Hematopoietic multipotent progenitor cell treated with erythropoietin and hydrocortisone succinate and interleukin-3 and kit ligand, for 15 days (in vitro differentiated cells): ENCODE measurements at regions not wholly inside any gene's neighbourhood (a gene's known extent, or its start where the extent isn't known, plus 50 kb on each side); places are given as distances from the start of the nearest gene placed in this dataset.

Experiments
- DNase-seq: peaks from one replicate; pipeline ENCODE4 v3.0.0-alpha.2; 2015; ENCODE audit warnings: low spot score

DNA sequence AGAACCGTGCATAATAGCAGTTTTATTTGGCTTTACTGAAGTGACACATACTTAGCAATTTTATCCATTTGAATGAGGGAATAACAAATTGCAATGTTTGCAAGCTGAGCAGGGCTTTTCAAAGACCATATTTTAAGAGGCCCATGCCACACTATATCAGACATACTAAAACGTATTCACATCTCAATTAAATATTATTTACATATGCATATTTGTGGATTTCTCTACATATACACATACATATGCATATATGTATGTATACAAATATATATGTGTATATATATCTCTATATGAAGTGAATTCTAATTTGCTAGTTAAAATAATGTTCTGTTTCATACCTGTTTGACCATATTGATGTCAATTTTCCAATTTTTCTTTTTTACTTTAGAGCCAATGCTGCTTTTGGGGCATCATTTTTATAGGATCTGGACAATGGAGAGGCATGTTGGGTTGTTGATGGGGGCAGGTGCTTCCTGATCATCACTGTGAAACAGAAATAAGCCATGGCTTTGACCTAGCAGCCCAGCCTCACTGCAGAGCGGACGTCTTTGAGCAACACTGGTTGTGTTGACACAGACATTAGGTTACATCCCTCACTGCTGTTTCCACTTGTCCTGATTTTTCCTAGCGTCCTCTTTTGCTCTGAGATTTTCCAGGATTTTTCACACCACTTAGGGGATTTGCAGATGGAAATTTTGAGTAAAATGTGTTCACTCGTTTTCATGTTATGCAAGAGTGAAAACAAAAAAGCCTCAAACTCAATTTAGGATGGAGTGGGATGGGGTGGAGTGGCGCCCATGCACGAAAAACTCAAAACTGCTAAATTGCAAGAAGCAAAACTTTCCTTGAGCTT is 56.9 kb downstream of the RDH14 start:
- DNase-seq, result no peak

- DNase-seq, result no peak
Observed at GRCh38 chr2:18502142-18502541, 58.3 kb downstream of the RDH14 start.

- DNase-seq, result no peak
Observed at GRCh38 chr2:18501729-18502128, 58.7 kb downstream of the RDH14 start.

DNA sequence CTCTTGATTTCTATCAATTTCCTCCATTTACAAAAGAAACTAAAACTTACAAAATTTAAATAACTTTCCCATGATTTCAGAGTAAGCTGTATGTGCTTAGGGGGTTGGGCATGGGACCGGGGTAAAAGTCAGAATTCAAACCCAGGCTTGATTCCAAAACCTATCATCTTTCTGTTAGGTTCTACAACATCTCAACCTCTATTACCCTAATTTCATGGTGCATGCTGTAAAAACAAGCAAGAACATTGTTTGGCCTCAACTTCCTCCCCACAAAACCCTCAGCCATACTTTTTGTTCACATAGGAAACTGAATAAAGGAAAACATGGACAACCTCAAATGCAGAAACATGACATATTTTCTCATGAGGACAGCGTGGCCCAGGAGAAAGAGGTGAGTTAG is 59.3 kb downstream of the RDH14 start:
- no peak for DNase-seq

- no peak for DNase-seq
Observed at GRCh38 chr2:18500333-18500732, 60.1 kb downstream of the RDH14 start.

DNA sequence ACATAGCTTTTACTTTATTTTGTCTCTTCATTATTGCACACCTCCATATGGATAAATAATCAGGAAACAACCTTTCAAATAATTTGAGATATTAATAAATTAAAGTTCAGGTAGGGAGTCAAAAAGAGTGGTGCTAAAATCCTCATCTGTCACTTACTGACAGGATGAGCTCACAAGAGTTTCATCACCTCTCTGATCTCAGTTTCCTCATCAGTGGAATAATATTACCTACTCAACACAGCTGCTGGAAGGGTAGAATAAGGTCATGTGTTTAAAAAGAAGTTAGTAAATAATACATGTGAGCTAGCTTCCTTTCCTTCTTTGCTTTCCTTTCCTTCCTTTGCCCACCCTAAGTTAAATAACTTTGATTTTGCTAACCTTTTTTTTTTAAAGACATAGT is 61.9 kb downstream of the RDH14 start:
- DNase-seq, result no peak

GRCh38 chr2:18496516-18496915 is 63.9 kb downstream of the RDH14 start:
- no peak for DNase-seq

GRCh38 chr2:18495058-18495457 is 65.4 kb downstream of the RDH14 start:
- no peak for DNase-seq

DNA sequence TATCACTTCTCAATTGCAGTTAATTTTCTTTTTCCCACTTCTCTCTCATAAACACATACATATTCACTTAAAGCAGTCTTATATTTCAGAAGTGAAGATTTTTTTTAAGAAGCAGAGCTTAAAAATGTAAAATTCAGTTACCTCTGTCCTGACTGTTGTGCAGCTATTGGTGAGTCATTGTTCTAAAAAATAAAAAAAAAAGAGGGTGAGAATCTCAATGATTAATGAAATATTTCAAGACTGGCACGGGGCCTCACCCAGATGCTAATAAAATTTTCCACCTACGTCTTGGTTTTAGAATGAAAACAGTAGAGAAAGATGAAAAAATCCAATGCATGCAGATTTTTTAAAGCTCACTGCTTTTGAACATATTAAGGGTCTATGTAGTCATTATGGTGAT is 67.7 kb downstream of the RDH14 start:
- no peak for DNase-seq

GRCh38 chr2:18491577-18491976 is 68.9 kb downstream of the RDH14 start:
- no peak for DNase-seq

DNA sequence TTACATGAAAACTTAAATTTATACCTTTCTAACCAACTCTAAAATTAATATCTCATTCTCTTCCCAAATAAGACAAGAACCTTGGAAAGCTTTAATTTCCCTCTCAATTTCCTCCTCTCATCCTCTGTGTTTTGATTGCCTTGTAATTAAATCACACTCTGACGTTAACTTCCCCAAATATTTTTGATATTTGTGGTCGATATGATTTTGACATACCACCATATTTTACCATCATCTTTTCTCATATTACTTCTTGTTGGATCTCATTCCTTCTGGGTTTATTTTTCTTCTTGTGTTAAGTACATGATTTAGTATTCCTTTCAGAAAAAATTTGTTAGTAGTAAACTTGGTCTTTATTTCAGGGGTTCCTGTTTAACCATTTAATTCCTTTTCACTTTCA is 69.6 kb downstream of the RDH14 start:
- DNase-seq, result no peak

- DNase-seq, result no peak
Observed at GRCh38 chr2:18487106-18487913, 73.1 kb downstream of the RDH14 start.

GRCh38 chr2:18484625-18485024 is 75.8 kb downstream of the RDH14 start:
- no peak for DNase-seq

- no peak for DNase-seq
Observed at GRCh38 chr2:18483896-18484295, 76.6 kb downstream of the RDH14 start.

GRCh38 chr2:18482666-18483065 is 77.8 kb downstream of the RDH14 start:
- DNase-seq, result no peak

DNA sequence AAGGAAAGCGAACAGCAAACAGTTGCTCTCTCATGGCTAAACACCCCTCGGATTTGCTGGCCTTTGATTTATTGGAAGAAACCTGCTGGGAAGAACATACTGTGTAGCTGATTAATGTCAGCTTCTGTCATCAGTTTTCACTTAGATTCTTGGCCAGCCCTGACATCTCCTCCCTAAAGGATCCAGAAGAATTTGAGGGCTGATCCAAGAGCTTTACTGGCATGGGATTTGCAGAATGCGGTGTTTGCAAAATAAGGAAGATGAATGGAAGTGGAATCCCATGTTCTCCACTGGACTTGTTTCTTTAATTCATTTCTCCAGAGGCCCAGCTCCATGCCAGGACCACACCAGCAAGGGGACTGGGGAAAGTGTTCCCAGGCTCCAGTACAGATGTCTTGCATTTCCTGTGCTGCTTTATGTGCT is 80.5 kb downstream of the RDH14 start:
- DNase-seq, result no peak

DNA sequence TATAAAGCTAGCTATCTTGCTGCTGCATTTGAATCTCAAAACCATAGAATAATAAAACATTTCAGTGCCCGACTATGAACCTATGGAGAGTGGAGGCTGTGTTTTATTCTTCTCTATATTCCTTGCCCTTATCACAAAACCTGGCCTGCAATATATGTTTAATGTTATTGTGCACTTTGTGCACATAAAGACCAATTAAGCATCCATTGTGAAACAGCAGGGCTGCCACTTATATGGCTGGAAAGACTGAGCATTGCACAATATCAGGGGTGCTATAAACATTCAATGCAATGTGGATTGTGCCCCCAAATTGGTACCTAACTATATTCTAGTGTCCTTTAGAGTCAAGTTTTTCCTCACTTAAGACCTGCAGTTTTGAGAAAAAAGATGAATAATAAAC is 83.2 kb downstream of the RDH14 start:
- no peak for DNase-seq

- no peak for DNase-seq
Observed at GRCh38 chr2:18476484-18476883, 84.0 kb downstream of the RDH14 start.

GRCh38 chr2:18475884-18476283 is 84.6 kb downstream of the RDH14 start:
- DNase-seq, result no peak

DNA sequence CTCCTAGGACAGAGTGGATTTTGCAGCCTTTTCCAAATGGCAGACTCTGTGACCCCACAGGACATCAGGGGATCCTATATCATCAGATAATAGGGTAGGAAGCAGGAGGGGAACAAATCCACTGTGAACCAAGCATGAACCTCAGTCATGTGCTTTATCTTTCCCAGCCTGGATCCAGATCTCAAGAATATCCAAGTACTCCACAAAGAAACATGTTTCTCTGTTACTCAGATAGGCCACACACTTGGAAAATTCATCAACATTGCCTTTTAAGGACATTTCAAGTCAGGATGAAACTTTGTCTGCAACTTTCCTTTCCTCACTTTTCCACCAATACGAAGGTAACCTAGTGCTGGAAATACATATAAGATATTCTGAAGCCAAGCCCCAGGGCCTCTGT is 85.8 kb downstream of the RDH14 start:
- no peak for DNase-seq

GRCh38 chr2:18473241-18474181 is 86.9 kb downstream of the RDH14 start:
- no peak for DNase-seq

GRCh38 chr2:18467749-18468360 is 92.6 kb downstream of the RDH14 start:
- no peak for DNase-seq
